DOHH2 (cell line): ENCODE measurements at regions not wholly inside any gene's neighbourhood (a gene's known extent, or its start where the extent isn't known, plus 50 kb on each side); places are given as distances from the start of the nearest gene placed in this dataset.

Experiments used
- EZH2phosphoT487 ChIP-seq: fragments of 200-600 bp; sonication (generic); IDR thresholded peaks from 2 replicates; pipeline ENCODE4 v1.6.1; 2017; ENCODE audit warnings: borderline replicate concordance, mild to moderate bottlenecking, antibody characterized with exemption, low read length, moderate library complexity, mixed read lengths
- TF ChIP-seq, protein P1 (sequence below): fragments of 200-600 bp; sonication (generic); IDR thresholded peaks from one replicate; pipeline ENCODE4 v1.5.1; 2014; ENCODE audit warnings: antibody characterized with exemption, mild to moderate bottlenecking, low read depth, low read length; ENCODE audit not compliant: poor library complexity, severe bottlenecking

GRCh38 chr2:163043201-163043600 is 204.6 kb upstream of the KCNH7 start:
- TF ChIP-seq, protein P1, sequence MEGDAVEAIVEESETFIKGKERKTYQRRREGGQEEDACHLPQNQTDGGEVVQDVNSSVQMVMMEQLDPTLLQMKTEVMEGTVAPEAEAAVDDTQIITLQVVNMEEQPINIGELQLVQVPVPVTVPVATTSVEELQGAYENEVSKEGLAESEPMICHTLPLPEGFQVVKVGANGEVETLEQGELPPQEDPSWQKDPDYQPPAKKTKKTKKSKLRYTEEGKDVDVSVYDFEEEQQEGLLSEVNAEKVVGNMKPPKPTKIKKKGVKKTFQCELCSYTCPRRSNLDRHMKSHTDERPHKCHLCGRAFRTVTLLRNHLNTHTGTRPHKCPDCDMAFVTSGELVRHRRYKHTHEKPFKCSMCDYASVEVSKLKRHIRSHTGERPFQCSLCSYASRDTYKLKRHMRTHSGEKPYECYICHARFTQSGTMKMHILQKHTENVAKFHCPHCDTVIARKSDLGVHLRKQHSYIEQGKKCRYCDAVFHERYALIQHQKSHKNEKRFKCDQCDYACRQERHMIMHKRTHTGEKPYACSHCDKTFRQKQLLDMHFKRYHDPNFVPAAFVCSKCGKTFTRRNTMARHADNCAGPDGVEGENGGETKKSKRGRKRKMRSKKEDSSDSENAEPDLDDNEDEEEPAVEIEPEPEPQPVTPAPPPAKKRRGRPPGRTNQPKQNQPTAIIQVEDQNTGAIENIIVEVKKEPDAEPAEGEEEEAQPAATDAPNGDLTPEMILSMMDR: no peak
- no peak for TF ChIP-seq EZH2phosphoT487
